Prostate gland (tissue), 2 donors: ENCODE measurements at regions not wholly inside any gene's neighbourhood (a gene's known extent, or its start where the extent isn't known, plus 50 kb on each side); places are given as distances from the start of the nearest gene placed in this dataset.
"Not testable (repeated sequence)": the region's sequence is repeated elsewhere in the genome, so short reads cannot be mapped to it uniquely, and the experiment has no call there.

Experiments
- CTCF ChIP-seq, 4 experiments: fragments of 200-600 bp in 2 of 4; fragments of 450-650 bp in 2 of 4; sonication (generic) in 2 of 4; IDR thresholded peaks; 1 replicate in 3 of 4; 2 replicates in 1 of 4; pipeline ENCODE4 v1.5.1; 2016 to 2019; ENCODE audit warnings: antibody characterized with exemption in 4 of 4, mild to moderate bottlenecking in 2 of 4, moderate library complexity in 2 of 4
- POLR2A ChIP-seq: fragments of 450-650 bp; IDR thresholded peaks from one replicate; pipeline ENCODE4 v1.6.1; 2016; ENCODE audit warnings: antibody characterized with exemption, mild to moderate bottlenecking
- POLR2AphosphoS5 ChIP-seq: sonication (generic); formaldehyde crosslinking; IDR thresholded peaks from one replicate; pipeline ENCODE4 v1.6.1; 2017; ENCODE audit warnings: antibody characterized with exemption

GRCh38 chr18:28727189-28727588 is 550.3 kb upstream of the CDH2 start:
- not testable (repeated sequence) for TF ChIP-seq CTCF (IDR thresholded peaks at IDR 0.05); POLR2A; POLR2AphosphoS5
